ENCODE measurements at regions not wholly inside any gene's neighbourhood (a gene's known extent, or its start where the extent isn't known, plus 50 kb on each side); places are given as distances from the start of the nearest gene placed in this dataset.

DNA sequence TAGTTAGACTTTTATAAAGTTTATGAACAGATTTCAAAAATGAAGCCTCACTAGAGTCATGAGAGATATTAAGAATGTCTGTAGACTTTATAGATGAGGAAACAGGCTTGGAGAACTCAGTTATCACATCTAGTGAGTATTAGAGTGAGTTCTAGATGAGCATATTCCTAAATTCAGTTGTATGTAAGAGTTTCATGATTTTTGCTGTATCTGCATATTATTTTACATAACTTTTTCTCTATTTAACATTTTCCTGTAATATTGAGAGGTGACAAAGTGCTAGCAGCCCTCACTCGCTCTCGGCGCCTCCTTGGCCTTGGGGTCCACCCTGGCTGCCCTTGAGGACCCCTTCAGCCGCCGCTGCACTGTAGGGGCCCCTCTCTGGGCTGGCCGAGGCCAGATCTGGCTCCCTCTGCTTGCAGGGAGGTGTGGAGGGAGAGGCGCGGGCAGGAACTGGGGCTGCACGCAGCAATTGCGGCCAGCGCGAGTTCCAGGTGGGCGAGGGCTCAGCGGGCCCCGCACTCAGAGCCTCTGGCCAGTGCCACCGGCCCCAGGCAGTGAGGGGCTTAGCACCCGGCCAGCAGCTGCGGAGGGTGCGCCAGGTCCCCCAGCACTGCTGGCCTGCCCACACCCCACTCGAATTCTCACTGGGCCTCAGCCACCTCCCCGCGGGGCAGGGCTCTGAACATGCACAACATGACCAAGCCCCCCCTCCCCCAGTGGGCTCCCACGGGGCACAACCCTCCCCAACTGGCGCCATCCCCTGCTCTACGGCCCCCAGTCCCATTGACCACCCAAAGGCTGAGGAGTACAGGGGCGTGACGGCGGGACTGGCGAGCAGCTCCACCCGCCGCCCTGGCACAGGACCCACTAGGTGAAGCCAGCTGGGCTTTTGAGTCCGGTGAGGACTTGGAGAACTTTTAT lies 182.1 kb downstream of the TLE1 start:
- TF ChIP-seq, protein P1, sequence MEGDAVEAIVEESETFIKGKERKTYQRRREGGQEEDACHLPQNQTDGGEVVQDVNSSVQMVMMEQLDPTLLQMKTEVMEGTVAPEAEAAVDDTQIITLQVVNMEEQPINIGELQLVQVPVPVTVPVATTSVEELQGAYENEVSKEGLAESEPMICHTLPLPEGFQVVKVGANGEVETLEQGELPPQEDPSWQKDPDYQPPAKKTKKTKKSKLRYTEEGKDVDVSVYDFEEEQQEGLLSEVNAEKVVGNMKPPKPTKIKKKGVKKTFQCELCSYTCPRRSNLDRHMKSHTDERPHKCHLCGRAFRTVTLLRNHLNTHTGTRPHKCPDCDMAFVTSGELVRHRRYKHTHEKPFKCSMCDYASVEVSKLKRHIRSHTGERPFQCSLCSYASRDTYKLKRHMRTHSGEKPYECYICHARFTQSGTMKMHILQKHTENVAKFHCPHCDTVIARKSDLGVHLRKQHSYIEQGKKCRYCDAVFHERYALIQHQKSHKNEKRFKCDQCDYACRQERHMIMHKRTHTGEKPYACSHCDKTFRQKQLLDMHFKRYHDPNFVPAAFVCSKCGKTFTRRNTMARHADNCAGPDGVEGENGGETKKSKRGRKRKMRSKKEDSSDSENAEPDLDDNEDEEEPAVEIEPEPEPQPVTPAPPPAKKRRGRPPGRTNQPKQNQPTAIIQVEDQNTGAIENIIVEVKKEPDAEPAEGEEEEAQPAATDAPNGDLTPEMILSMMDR (IDR thresholded peaks at IDR 0.05; ENCODE audit: low read depth, low read length): no peak
- DNase-seq (ENCODE audit: extremely low read depth, low read depth): no peak

DNA sequence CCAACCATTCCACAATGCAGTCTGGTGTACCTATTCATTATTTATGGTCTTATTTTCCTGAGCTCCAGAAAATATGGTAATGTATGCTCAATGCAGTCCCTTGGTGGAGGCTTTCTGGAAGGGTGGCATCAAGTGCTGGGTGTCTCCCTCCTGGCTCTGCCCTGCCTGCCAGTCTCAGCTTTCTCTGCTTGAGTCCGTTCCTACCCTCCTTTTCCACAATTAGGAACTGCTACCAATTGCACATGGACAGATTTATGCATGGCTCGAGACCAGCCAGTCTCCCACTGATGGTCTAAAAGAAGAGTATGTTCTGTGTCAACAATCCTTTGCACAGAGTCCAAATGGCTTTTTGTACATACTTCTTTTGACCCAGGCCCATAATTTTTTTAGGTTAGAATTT lies 189.8 kb downstream of the TLE1 start:
- DNase-seq (ENCODE audit: extremely low read depth, low read depth): no peak
- TF ChIP-seq, protein P1 (IDR thresholded peaks at IDR 0.05; ENCODE audit: low read depth, low read length): no peak

DNA sequence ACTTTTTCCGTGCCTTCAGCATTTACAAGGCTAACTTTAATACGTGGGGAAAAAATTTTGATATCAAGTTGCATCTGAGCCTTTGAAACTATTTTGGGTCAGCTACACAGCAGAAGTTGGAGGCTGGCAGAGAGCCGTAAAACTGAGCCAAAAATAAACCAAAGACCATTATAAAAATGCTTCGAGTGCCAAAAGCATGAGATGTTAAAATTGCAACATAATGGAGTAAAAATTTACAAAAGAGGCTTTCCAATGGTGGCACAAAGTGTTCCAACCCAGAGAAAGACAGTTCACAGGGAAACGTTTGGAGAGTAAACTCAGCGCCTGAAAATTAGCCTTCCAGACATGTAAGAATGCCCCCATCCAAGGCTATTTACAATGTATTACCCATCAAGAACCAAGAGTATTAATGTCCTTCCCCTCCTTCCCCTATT lies 190.3 kb downstream of the TLE1 start:
- DNase-seq (ENCODE audit: extremely low read depth, low read depth): peak; percentile 63
- TF ChIP-seq, protein P1 (IDR thresholded peaks at IDR 0.05; ENCODE audit: low read depth, low read length): no peak

DNA sequence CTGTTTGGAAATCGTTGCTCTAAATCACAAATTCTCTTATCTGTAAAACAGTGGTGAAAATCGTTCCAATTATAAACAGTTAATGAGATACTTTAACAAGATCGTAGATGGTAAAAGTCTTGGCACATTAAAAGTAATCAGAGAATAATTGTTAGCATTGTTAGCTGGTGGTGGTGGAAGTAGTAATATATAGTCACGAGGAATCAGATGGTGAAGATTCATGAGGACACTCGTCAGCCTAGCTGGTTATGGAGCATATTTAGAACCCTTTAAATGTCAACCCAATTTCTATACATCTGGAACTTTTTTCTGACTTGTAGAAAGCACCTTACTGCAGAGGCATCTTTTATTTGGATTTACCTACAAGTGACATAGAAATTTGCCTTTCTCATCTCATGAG lies 190.8 kb downstream of the TLE1 start:
- TF ChIP-seq, protein P1 (IDR thresholded peaks at IDR 0.05; ENCODE audit: low read depth, low read length): no peak
- no peak for DNase-seq (ENCODE audit: extremely low read depth, low read depth)

DNA sequence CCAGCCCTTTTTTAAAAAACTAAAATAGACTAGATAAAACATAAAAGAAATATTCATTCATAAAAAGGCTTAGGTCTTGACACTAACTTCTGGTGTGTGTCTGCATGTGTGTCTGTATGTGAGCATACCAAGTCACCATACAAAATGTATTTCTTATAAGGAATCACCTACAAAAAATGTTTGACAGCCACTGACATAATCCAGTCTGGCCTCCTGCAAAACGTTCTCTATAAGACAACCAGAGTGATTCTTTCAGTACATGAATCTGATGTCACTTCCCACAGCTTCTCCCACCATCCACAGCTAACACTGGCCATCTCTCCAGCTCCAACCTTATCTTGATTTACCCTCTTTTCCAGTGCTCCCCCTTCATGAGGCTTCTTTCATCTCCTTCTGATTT lies 192.3 kb downstream of the TLE1 start:
- TF ChIP-seq, protein P1 (IDR thresholded peaks at IDR 0.05; ENCODE audit: low read depth, low read length): no peak
- no peak for DNase-seq (ENCODE audit: extremely low read depth, low read depth)

DNA sequence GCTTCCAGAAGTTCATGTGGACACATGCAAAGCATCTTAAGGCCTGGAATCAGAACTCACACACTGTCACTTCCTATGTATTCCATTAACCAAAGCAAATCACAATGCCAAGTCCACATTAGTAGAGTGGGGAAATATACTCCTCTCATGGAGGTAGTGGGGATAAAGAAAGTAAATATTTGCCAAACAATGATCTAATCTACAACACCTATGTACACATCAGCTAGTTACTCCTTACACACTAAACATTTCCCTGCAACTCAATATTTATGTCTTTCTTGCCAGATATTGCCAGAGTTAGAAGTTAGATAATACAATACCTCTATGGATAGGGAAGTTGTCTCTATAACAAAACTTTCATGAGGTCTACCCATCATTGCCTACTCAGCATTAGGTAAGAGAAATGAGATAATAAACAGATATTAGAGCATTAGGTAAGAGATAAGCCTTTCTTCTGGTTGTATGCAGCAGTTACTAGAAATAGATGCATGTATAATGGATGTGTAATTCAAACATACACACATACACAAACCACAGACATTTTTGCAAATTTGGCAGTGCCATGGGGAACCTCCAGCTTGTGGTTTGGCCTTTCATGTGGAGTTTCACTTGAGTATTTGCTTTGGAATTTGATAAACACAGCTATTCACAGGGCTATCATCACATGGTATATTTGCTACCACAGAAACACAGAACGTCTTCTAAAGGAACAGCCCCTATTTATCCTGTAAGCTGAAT lies 196.5 kb downstream of the TLE1 start:
- TF ChIP-seq, protein P1 (IDR thresholded peaks at IDR 0.05; ENCODE audit: low read depth, low read length): no peak
- DNase-seq (ENCODE audit: extremely low read depth, low read depth): peak; percentile 90

All from AG09319 (cell line).